Lower leg skin (tissue), 3 donors: ENCODE measurements at regions not wholly inside any gene's neighbourhood (a gene's known extent, or its start where the extent isn't known, plus 50 kb on each side); places are given as distances from the start of the nearest gene placed in this dataset.

Experiments
- CTCF ChIP-seq, 3 donors: fragments of 450-650 bp; IDR thresholded peaks; one replicate each; pipeline ENCODE4 v1.5.1; 2016; ENCODE audit warnings: antibody characterized with exemption in 3 of 3, mild to moderate bottlenecking in 3 of 3, moderate library complexity in 2 of 3
- POLR2A ChIP-seq, 2 donors: fragments of 450-650 bp; IDR thresholded peaks; one replicate each; pipeline ENCODE4 v1.6.1; 2016 to 2017; ENCODE audit warnings: antibody characterized with exemption in 2 of 2, mild to moderate bottlenecking in 1 of 2, moderate library complexity in 1 of 2

GRCh38 chr3:126269354-126269753, 87.9 kb downstream of the KLF15 start:
- TF ChIP-seq CTCF (IDR thresholded peaks at IDR 0.05) (no peak), POLR2A (IDR thresholded peaks at IDR 0.05) (no peak)
